ENCODE measurements at regions not wholly inside any gene's neighbourhood (a gene's known extent, or its start where the extent isn't known, plus 50 kb on each side); places are given as distances from the start of the nearest gene placed in this dataset.

GRCh38 chr15:87347806-87348515 lies 908.6 kb downstream of the NTRK3 start:
- no peak for DNase-seq

- DNase-seq, result no peak
These were observed 910.6 kb downstream of the NTRK3 start for GRCh38 chr15:87345961-87346360.

- no peak for DNase-seq
These were observed 912.6 kb downstream of the NTRK3 start for GRCh38 chr15:87343966-87344365.

- DNase-seq, result no peak
These were observed 916.2 kb downstream of the NTRK3 start for GRCh38 chr15:87340370-87340769.

GRCh38 chr15:87326269-87326668 lies 930.3 kb downstream of the NTRK3 start:
- no peak for DNase-seq

- DNase-seq, result no peak
These were observed 933.7 kb downstream of the NTRK3 start for GRCh38 chr15:87322870-87323269.

GRCh38 chr15:87322265-87322664 lies 934.3 kb downstream of the NTRK3 start:
- DNase-seq, result no peak

GRCh38 chr15:87317900-87318299 lies 938.6 kb downstream of the NTRK3 start:
- DNase-seq, result no peak

- no peak for DNase-seq
These were observed 944.3 kb downstream of the NTRK3 start for GRCh38 chr15:87312221-87312620.

GRCh38 chr15:87300146-87300545 lies 956.4 kb downstream of the NTRK3 start:
- no peak for DNase-seq

- DNase-seq, result no peak
These were observed 961.7 kb downstream of the NTRK3 start for GRCh38 chr15:87294854-87295253.

- DNase-seq, result no peak
These were observed 963.5 kb downstream of the NTRK3 start for GRCh38 chr15:87293031-87293430.

GRCh38 chr15:87287156-87287555 lies 969.4 kb downstream of the NTRK3 start:
- DNase-seq, result no peak

- no peak for DNase-seq
These were observed 987.0 kb downstream of the NTRK3 start for GRCh38 chr15:87269566-87269965.

GRCh38 chr15:87268675-87269074 lies 987.9 kb downstream of the NTRK3 start:
- DNase-seq, result no peak

GRCh38 chr15:87267798-87268197 lies 988.7 kb downstream of the NTRK3 start:
- no peak for DNase-seq

- DNase-seq, result no peak
These were observed 992.7 kb downstream of the NTRK3 start for GRCh38 chr15:87263871-87264270.

- DNase-seq, result no peak
These were observed 993.2 kb downstream of the NTRK3 start for GRCh38 chr15:87263296-87263695.

- DNase-seq, result no peak
These were observed 1010.9 kb downstream of the NTRK3 start for GRCh38 chr15:87245592-87245991.

GRCh38 chr15:87243474-87243873 lies 1013.1 kb downstream of the NTRK3 start:
- no peak for DNase-seq

- DNase-seq, result no peak
These were observed 1016.8 kb downstream of the NTRK3 start for GRCh38 chr15:87239582-87240230.

- no peak for DNase-seq
These were observed 1018.0 kb downstream of the NTRK3 start for GRCh38 chr15:87238451-87239068.

- no peak for DNase-seq
These were observed 1028.1 kb downstream of the NTRK3 start for GRCh38 chr15:87228460-87228859.

- DNase-seq, result no peak
These were observed 1028.7 kb downstream of the NTRK3 start for GRCh38 chr15:87227846-87228245.

All from DMS153 (cell line).